GM23338 (cell line): ENCODE measurements at regions not wholly inside any gene's neighbourhood (a gene's known extent, or its start where the extent isn't known, plus 50 kb on each side); places are given as distances from the start of the nearest gene placed in this dataset.
"Not testable (repeated sequence)": the region's sequence is repeated elsewhere in the genome, so short reads cannot be mapped to it uniquely, and the experiment has no call there.

Source experiments
- ATAC-seq: fragments of 200-7000 bp; cut with Tn5 transposase; 3 replicates; pipeline ENCODE4 v1.9.1; 2020
- DNase-seq: peaks from one replicate; pipeline ENCODE4 v3.0.0-alpha.2; 2015; ENCODE audit warnings: low spot score
- H2AFZ ChIP-seq: fragments of 200-600 bp; sonication (generic); 2 replicates; pipeline ENCODE4 v1.8.0; 2016; ENCODE audit warnings: antibody characterized with exemption, mild to moderate bottlenecking, moderate library complexity
- H3F3A ChIP-seq: fragments of 200-600 bp; sonication (generic); replicated peaks from 2 replicates; pipeline ENCODE4 v1.8.0; 2017; ENCODE audit warnings: antibody characterized with exemption, mixed run types, low read depth
- H3K27ac ChIP-seq: fragments of 200-600 bp; sonication (generic); 2 replicates; pipeline ENCODE4 v1.6.1; 2016; ENCODE audit warnings: low read depth
- H3K27me3 ChIP-seq: fragments of 200-600 bp; sonication (generic); 2 replicates; pipeline ENCODE4 v1.8.0; 2016; ENCODE audit warnings: mild to moderate bottlenecking, mixed run types, moderate library complexity; ENCODE audit not compliant: insufficient read depth
- H3K36me3 ChIP-seq: fragments of 200-600 bp; sonication (generic); 2 replicates; pipeline ENCODE4 v1.8.0; 2016; ENCODE audit warnings: mild to moderate bottlenecking; ENCODE audit not compliant: insufficient read depth
- H3K4me1 ChIP-seq: fragments of 200-600 bp; sonication (generic); 2 replicates; pipeline ENCODE4 v1.8.0; 2016; ENCODE audit warnings: mild to moderate bottlenecking, moderate library complexity; ENCODE audit not compliant: insufficient read depth
- H3K4me2 ChIP-seq: fragments of 200-600 bp; sonication (generic); 2 replicates; pipeline ENCODE4 v1.7.1; 2017; ENCODE audit warnings: mixed run types
- H3K4me3 ChIP-seq: fragments of 200-600 bp; sonication (generic); 2 replicates; pipeline ENCODE4 v1.6.1; 2016; ENCODE audit warnings: mixed run types
- H3K79me2 ChIP-seq: fragments of 200-600 bp; sonication (generic); replicated peaks from 2 replicates; pipeline ENCODE4 v1.8.0; 2017; ENCODE audit warnings: mild to moderate bottlenecking; ENCODE audit not compliant: insufficient read depth
- H3K9me2 ChIP-seq: fragments of 200-600 bp; sonication (generic); 2 replicates; pipeline ENCODE4 v1.8.0; 2017; ENCODE audit not compliant: insufficient read depth
- H4K20me1 ChIP-seq: fragments of 200-600 bp; sonication (generic); replicated peaks from 2 replicates; pipeline ENCODE4 v1.8.0; 2017; ENCODE audit warnings: mild to moderate bottlenecking; ENCODE audit not compliant: insufficient read depth
- H3K27ac Mint-ChIP-seq: 2 replicates; pipeline ENCODE4 v1.8.0; 2020; ENCODE audit warnings: inconsistent platforms, mild to moderate bottlenecking, moderate library complexity, mixed read lengths
- H3K27me3 Mint-ChIP-seq: 3 replicates; pipeline ENCODE4 v1.8.0; 2022; ENCODE audit warnings: low read depth, mild to moderate bottlenecking, moderate library complexity, mixed read lengths, inconsistent platforms; ENCODE audit not compliant: insufficient read depth, poor library complexity
- H3K36me3 Mint-ChIP-seq: 3 replicates; pipeline ENCODE4 v1.8.0; 2021; ENCODE audit warnings: low read depth, mild to moderate bottlenecking, inconsistent platforms, moderate library complexity, mixed read lengths
- H3K4me1 Mint-ChIP-seq: 3 replicates; pipeline ENCODE4 v1.8.0; 2020; ENCODE audit warnings: mild to moderate bottlenecking, inconsistent platforms, mixed read lengths
- H3K4me3 Mint-ChIP-seq: 3 replicates; pipeline ENCODE4 v1.8.0; 2021; ENCODE audit warnings: moderate library complexity, mild to moderate bottlenecking, inconsistent platforms, mixed read lengths
- H3K9me3 Mint-ChIP-seq: 3 replicates; pipeline ENCODE4 v1.8.0; 2020; ENCODE audit warnings: moderate library complexity, mild to moderate bottlenecking, inconsistent platforms, mixed read lengths
- CREB1 ChIP-seq: fragments of 250-450 bp; sonication (Bioruptor Pico); IDR thresholded peaks from 2 replicates; pipeline ENCODE4 v1.5.0; 2020; ENCODE audit warnings: low read depth, mild to moderate bottlenecking, moderate library complexity
- EZH2phosphoT487 ChIP-seq: fragments of 200-600 bp; sonication (generic); IDR thresholded peaks from one replicate; pipeline ENCODE4 v1.8.1; 2018; ENCODE audit warnings: antibody characterized with exemption; ENCODE audit not compliant: unreplicated experiment
- JUNB ChIP-seq: IDR thresholded peaks from one replicate; pipeline ENCODE4 v1.6.1; 2016; ENCODE audit warnings: antibody characterized with exemption; ENCODE audit not compliant: unreplicated experiment
- POLR2AphosphoS5 ChIP-seq: IDR thresholded peaks from 2 replicates; pipeline ENCODE4 v1.6.1; 2016; ENCODE audit warnings: antibody characterized with exemption, low read depth
- ZNF462 ChIP-seq: fragments of 250-450 bp; sonication (Bioruptor Pico); IDR thresholded peaks from 2 replicates; pipeline ENCODE4 v1.5.0; 2020; ENCODE audit warnings: mild to moderate bottlenecking, moderate library complexity
- TF ChIP-seq, protein P1 (sequence below), 2 experiments: fragments of 200-600 bp in 1 of 2; sonication (generic) in 1 of 2; conservative IDR thresholded peaks; 2 replicates each; pipeline versions ENCODE4 v1.5.1 to v1.6.1; 2016 to 2017; ENCODE audit warnings: antibody characterized with exemption in 2 of 2, low read depth in 2 of 2, mild to moderate bottlenecking in 2 of 2, moderate library complexity in 1 of 2

- no peaks in the 10 kb centered on the region for H4K20me1 ChIP-seq
- DNase-seq (no peak), ATAC-seq (no peak)
- H3K79me2 ChIP-seq, result no peaks in the 10 kb centered on the region
- H2AFZ ChIP-seq, result no peak overlapping the region
- TF ChIP-seq POLR2AphosphoS5 (no peak), CREB1 (CRISPR knock-in tag) (no peak), ZNF462 (CRISPR knock-in tag) (no peak), EZH2phosphoT487 (no peak), JUNB (no peak)
- TF ChIP-seq, protein P1, sequence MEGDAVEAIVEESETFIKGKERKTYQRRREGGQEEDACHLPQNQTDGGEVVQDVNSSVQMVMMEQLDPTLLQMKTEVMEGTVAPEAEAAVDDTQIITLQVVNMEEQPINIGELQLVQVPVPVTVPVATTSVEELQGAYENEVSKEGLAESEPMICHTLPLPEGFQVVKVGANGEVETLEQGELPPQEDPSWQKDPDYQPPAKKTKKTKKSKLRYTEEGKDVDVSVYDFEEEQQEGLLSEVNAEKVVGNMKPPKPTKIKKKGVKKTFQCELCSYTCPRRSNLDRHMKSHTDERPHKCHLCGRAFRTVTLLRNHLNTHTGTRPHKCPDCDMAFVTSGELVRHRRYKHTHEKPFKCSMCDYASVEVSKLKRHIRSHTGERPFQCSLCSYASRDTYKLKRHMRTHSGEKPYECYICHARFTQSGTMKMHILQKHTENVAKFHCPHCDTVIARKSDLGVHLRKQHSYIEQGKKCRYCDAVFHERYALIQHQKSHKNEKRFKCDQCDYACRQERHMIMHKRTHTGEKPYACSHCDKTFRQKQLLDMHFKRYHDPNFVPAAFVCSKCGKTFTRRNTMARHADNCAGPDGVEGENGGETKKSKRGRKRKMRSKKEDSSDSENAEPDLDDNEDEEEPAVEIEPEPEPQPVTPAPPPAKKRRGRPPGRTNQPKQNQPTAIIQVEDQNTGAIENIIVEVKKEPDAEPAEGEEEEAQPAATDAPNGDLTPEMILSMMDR (conservative IDR thresholded peaks at IDR 0.05; ENCODE audit: low read depth in 2 of 2), result no peak
- no peak overlapping the region for H3K4me3 ChIP-seq
- H3K27me3 Mint-ChIP-seq, result no peaks in the 10 kb centered on the region
- H3K4me3 Mint-ChIP-seq, result no peak overlapping the region
- no peaks in the 10 kb centered on the region for H3K27me3 ChIP-seq
- peaks cover 22% of the 10 kb centered on the region for H3K9me3 Mint-ChIP-seq
- no peak overlapping the region for H3K27ac Mint-ChIP-seq
- H3K27ac ChIP-seq, result no peak overlapping the region
- 0 out of 3 replicates have a peak, but pooled peaks cover 2% of the 10 kb centered on the region for H3K36me3 Mint-ChIP-seq
- no peak overlapping the region for H3K4me2 ChIP-seq
- H3K4me1 Mint-ChIP-seq, result no peaks in the 10 kb centered on the region
- H3K4me1 ChIP-seq, result no peaks in the 10 kb centered on the region
- H3K36me3 ChIP-seq, result no peaks in the 10 kb centered on the region
- no peaks in the 10 kb centered on the region for H3F3A ChIP-seq
- peaks cover 28% of the 10 kb centered on the region; the same call in 1 of the 2 replicates for H3K9me2 ChIP-seq
These were observed 323.9 kb upstream of the GLI3 start for GRCh38 chr7:42560866-42561265.

DNA sequence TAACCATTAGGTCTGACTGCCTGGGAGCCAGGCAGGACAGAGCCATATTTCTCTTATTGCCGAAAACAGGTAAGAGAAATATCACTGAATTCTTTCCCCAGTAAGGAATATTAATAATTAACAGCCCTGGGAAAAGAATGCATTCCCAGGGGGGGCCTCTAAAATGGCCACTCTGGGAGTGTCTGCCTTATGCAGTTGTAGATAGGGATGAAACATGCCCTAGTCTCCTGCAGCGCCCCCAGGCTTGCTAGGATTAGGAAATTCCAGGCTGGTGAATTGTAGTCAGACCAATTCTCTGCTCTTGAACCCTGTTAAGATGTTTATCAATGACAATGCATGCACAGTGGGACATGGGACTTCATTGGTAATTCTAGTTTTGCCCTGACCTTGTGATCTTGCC, 317.9 kb upstream of the GLI3 start:
- not testable (repeated sequence) for H3F3A ChIP-seq, H3K4me3 ChIP-seq, H3K4me1 ChIP-seq, H2AFZ ChIP-seq, H3K27ac Mint-ChIP-seq, ATAC-seq, H3K4me1 Mint-ChIP-seq, H3K36me3 ChIP-seq, H3K79me2 ChIP-seq, H4K20me1 ChIP-seq, DNase-seq, H3K4me3 Mint-ChIP-seq, H3K9me2 ChIP-seq, H3K27ac ChIP-seq, H3K27me3 Mint-ChIP-seq, H3K4me2 ChIP-seq, H3K27me3 ChIP-seq
- Mint-ChIP-seq H3K9me3 (peaks cover 60% of the 10 kb centered on the region), H3K36me3 (peaks cover 40% of the 10 kb centered on the region)
